ENCODE measurements at regions not wholly inside any gene's neighbourhood (a gene's known extent, or its start where the extent isn't known, plus 50 kb on each side); places are given as distances from the start of the nearest gene placed in this dataset.

GRCh38 chr7:85384392-85384791 is 197.5 kb upstream of the SEMA3D start:
- no peaks in the 10 kb centered on the region for H3K4me1 ChIP-seq (replicated peaks in 1 of 2; ENCODE audit: control insufficient read depth in 2 of 2, insufficient read depth in 2 of 2, low read length in 2 of 2)
- H4K20me1 ChIP-seq (replicated peaks; ENCODE audit: control insufficient read depth, insufficient read depth, low read length): no peaks in the 10 kb centered on the region
- no peak overlapping the region for H3K4me3 ChIP-seq
- no peak overlapping the region for H2AFZ ChIP-seq (ENCODE audit: low read depth, low read length)
- no peak for ATAC-seq
- POLR2A ChIA-PET: no interaction called here
- no TSS peak for BruUV-seq (replicated peaks)
- intact Hi-C loops (cut with micrococcal nuclease): no loop called here
- in situ Hi-C loops (cut with MboI): no loop called here
- no peak overlapping the region for H3K27ac ChIP-seq (ENCODE audit: extremely low read depth, low read depth, low read length)
- WGBS (ENCODE audit: insufficient coverage, low coverage, missing lambda C conversion rate): 0% methylated on average over 2 of the region's 2 CpGs
- H3K9me3 ChIP-seq (replicated peaks; ENCODE audit: control insufficient read depth, insufficient read depth, low read depth, low read length): no peaks in the 10 kb centered on the region
- no peak for FAIRE-seq
- no peaks in the 10 kb centered on the region for H3K79me2 ChIP-seq (ENCODE audit: control insufficient read depth, insufficient read depth, low read length)
- no peak overlapping the region for H3K4me2 ChIP-seq (ENCODE audit: insufficient read depth, low read length)
- no peak overlapping the region for H3K9ac ChIP-seq (ENCODE audit: insufficient read depth in 1 of 2, low read depth in 2 of 2, low read length in 2 of 2)
- no peaks in the 10 kb centered on the region for H3K27me3 ChIP-seq (ENCODE audit: control insufficient read depth in 2 of 2, insufficient read depth in 2 of 2, low read length in 2 of 2)
- no peaks in the 10 kb centered on the region for H3K36me3 ChIP-seq (ENCODE audit: control insufficient read depth, insufficient read depth, low read length)
- DNase-seq (ENCODE audit: extremely low read depth in 1 of 4, low spot score in 3 of 4): no peak
- no peaks in the 10 kb centered on the region for H3K9me1 ChIP-seq (ENCODE audit: control insufficient read depth, insufficient read depth, low read length)
- CTCF ChIA-PET (ENCODE audit: low intra/inter-chr PET ratio): no interaction called here
- no peak for TF ChIP-seq CREBBP (IDR thresholded peaks at IDR 0.05; ENCODE audit: low read depth, low read length)
- no peak for TF ChIP-seq ZNF143 (CRISPR knock-in tag; IDR thresholded peaks at IDR 0.05)
- no peak for TF ChIP-seq SRSF9 (IDR thresholded peaks at IDR 0.05; ENCODE audit: borderline replicate concordance, low read depth, low read length)
- TF ChIP-seq ZFPM2 (CRISPR knock-in tag; IDR thresholded peaks at IDR 0.05): no peak
- TF ChIP-seq ETS1 (conservative IDR thresholded peaks at IDR 0.05; ENCODE audit: control insufficient read depth, low read depth, low read length): no peak
- TF ChIP-seq SIRT6 (IDR thresholded peaks at IDR 0.05; ENCODE audit: low read depth, low read length): no peak
- TF ChIP-seq SREBF1 (IDR thresholded peaks at IDR 0.05; ENCODE audit: borderline replicate concordance, low read depth, low read length): no peak
- TF ChIP-seq RBM39 (optimal IDR thresholded peaks at IDR 0.05; ENCODE audit: low read depth, low read length): no peak
- no peak for TF ChIP-seq ZNF445 (CRISPR knock-in tag; IDR thresholded peaks at IDR 0.05; ENCODE audit: low read depth)
- TF ChIP-seq ATF6 (CRISPR knock-in tag; IDR thresholded peaks at IDR 0.05): no peak
- no peak for TF ChIP-seq MITF (IDR thresholded peaks at IDR 0.05)
- no peak for TF ChIP-seq ARID2 (IDR thresholded peaks at IDR 0.05)
- TF ChIP-seq TAF15 (IDR thresholded peaks at IDR 0.05; ENCODE audit: low read depth, low read length): no peak
- no peak for TF ChIP-seq JUND (IDR thresholded peaks at IDR 0.05; ENCODE audit: borderline replicate concordance, low read depth, low read length)
- no peak for TF ChIP-seq JUND (tag; IDR thresholded peaks at IDR 0.05; ENCODE audit: borderline replicate concordance, low read depth, low read length)
- TF ChIP-seq FOXM1 (IDR thresholded peaks at IDR 0.05; ENCODE audit: low read depth): no peak
- TF ChIP-seq FOXM1 (CRISPR knock-in tag; IDR thresholded peaks at IDR 0.05; ENCODE audit: low read depth): no peak

Data from K562 (cell line).